ENCODE measurements at regions not wholly inside any gene's neighbourhood (a gene's known extent, or its start where the extent isn't known, plus 50 kb on each side); places are given as distances from the start of the nearest gene placed in this dataset.

GRCh38 chr5:74261421-74261820 is 379.1 kb downstream of the ENC1 start:
- Histone ChIP-seq H2AFZ (ENCODE audit: low read depth, low read length) (no peak overlapping the region), H3K9me3 (ENCODE audit: low read length) (no peaks in the 10 kb centered on the region), H3K79me2 (replicated peaks; ENCODE audit: insufficient read depth, low read length) (no peaks in the 10 kb centered on the region), H3K9me2 (ENCODE audit: insufficient read depth, low read length) (no peaks in the 10 kb centered on the region), H3K4me2 (ENCODE audit: low read length) (no peak overlapping the region), H3K4me3 (ENCODE audit: low read length) (no peak overlapping the region), H3K27me3 (ENCODE audit: insufficient read depth, low read depth, low read length) (no peaks in the 10 kb centered on the region), H4K20me1 (ENCODE audit: insufficient read depth) (no peaks in the 10 kb centered on the region), H3K36me3 (ENCODE audit: insufficient read depth, low read length) (no peaks in the 10 kb centered on the region), H3K9ac (ENCODE audit: low read length) (no peak overlapping the region), H3F3A (ENCODE audit: insufficient read depth, low read length, poor library complexity, severe bottlenecking) (no peaks in the 10 kb centered on the region), H3K27ac (ENCODE audit: low read length) (no peak overlapping the region)
- TF ChIP-seq, protein P1, sequence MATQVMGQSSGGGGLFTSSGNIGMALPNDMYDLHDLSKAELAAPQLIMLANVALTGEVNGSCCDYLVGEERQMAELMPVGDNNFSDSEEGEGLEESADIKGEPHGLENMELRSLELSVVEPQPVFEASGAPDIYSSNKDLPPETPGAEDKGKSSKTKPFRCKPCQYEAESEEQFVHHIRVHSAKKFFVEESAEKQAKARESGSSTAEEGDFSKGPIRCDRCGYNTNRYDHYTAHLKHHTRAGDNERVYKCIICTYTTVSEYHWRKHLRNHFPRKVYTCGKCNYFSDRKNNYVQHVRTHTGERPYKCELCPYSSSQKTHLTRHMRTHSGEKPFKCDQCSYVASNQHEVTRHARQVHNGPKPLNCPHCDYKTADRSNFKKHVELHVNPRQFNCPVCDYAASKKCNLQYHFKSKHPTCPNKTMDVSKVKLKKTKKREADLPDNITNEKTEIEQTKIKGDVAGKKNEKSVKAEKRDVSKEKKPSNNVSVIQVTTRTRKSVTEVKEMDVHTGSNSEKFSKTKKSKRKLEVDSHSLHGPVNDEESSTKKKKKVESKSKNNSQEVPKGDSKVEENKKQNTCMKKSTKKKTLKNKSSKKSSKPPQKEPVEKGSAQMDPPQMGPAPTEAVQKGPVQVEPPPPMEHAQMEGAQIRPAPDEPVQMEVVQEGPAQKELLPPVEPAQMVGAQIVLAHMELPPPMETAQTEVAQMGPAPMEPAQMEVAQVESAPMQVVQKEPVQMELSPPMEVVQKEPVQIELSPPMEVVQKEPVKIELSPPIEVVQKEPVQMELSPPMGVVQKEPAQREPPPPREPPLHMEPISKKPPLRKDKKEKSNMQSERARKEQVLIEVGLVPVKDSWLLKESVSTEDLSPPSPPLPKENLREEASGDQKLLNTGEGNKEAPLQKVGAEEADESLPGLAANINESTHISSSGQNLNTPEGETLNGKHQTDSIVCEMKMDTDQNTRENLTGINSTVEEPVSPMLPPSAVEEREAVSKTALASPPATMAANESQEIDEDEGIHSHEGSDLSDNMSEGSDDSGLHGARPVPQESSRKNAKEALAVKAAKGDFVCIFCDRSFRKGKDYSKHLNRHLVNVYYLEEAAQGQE (IDR thresholded peaks at IDR 0.05; ENCODE audit: borderline replicate concordance) = no peak
- TF ChIP-seq EZH2 (IDR thresholded peaks at IDR 0.05; ENCODE audit: borderline replicate concordance, insufficient read depth, low read length, poor library complexity, severe bottlenecking) (no peak), POLR2AphosphoS5 (IDR thresholded peaks at IDR 0.05) (no peak), TAF1 (IDR thresholded peaks at IDR 0.05; ENCODE audit: low read depth) (no peak), SMC3 (conservative IDR thresholded peaks at IDR 0.05; ENCODE audit: poor library complexity) (no peak), MXI1 (conservative IDR thresholded peaks at IDR 0.05; ENCODE audit: poor library complexity, severe bottlenecking) (no peak), RAD21 (conservative IDR thresholded peaks at IDR 0.05) (no peak), EP300 (conservative IDR thresholded peaks at IDR 0.05; ENCODE audit: poor library complexity, severe bottlenecking) (no peak)
- TF ChIP-seq, protein P2, sequence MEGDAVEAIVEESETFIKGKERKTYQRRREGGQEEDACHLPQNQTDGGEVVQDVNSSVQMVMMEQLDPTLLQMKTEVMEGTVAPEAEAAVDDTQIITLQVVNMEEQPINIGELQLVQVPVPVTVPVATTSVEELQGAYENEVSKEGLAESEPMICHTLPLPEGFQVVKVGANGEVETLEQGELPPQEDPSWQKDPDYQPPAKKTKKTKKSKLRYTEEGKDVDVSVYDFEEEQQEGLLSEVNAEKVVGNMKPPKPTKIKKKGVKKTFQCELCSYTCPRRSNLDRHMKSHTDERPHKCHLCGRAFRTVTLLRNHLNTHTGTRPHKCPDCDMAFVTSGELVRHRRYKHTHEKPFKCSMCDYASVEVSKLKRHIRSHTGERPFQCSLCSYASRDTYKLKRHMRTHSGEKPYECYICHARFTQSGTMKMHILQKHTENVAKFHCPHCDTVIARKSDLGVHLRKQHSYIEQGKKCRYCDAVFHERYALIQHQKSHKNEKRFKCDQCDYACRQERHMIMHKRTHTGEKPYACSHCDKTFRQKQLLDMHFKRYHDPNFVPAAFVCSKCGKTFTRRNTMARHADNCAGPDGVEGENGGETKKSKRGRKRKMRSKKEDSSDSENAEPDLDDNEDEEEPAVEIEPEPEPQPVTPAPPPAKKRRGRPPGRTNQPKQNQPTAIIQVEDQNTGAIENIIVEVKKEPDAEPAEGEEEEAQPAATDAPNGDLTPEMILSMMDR (IDR thresholded peaks at IDR 0.05; ENCODE audit: poor library complexity, severe bottlenecking) = no peak

- no peaks in the 10 kb centered on the region for H3K36me3 ChIP-seq (ENCODE audit: insufficient read depth, low read length)
- H3K4me3 ChIP-seq (ENCODE audit: low read length) = no peak overlapping the region
- no peaks in the 10 kb centered on the region for H3K79me2 ChIP-seq (replicated peaks; ENCODE audit: insufficient read depth, low read length)
- no peak overlapping the region for H3K9ac ChIP-seq (ENCODE audit: low read length)
- H2AFZ ChIP-seq (ENCODE audit: low read depth, low read length) = no peak overlapping the region
- H3K4me2 ChIP-seq (ENCODE audit: low read length) = no peak overlapping the region
- no peaks in the 10 kb centered on the region for H3K9me3 ChIP-seq (ENCODE audit: low read length)
- no peaks in the 10 kb centered on the region for H4K20me1 ChIP-seq (ENCODE audit: insufficient read depth)
- TF ChIP-seq TAF1 (IDR thresholded peaks at IDR 0.05; ENCODE audit: low read depth) (no peak), EZH2 (IDR thresholded peaks at IDR 0.05; ENCODE audit: borderline replicate concordance, insufficient read depth, low read length, poor library complexity, severe bottlenecking) (no peak), POLR2AphosphoS5 (IDR thresholded peaks at IDR 0.05) (no peak), MXI1 (conservative IDR thresholded peaks at IDR 0.05; ENCODE audit: poor library complexity, severe bottlenecking) (no peak), SMC3 (conservative IDR thresholded peaks at IDR 0.05; ENCODE audit: poor library complexity) (no peak), EP300 (conservative IDR thresholded peaks at IDR 0.05; ENCODE audit: poor library complexity, severe bottlenecking) (no peak), RAD21 (conservative IDR thresholded peaks at IDR 0.05) (no peak)
- TF ChIP-seq, protein P1 (IDR thresholded peaks at IDR 0.05; ENCODE audit: borderline replicate concordance) = no peak
- TF ChIP-seq, protein P2 (IDR thresholded peaks at IDR 0.05; ENCODE audit: poor library complexity, severe bottlenecking) = no peak
- H3F3A ChIP-seq (ENCODE audit: insufficient read depth, low read length, poor library complexity, severe bottlenecking) = no peaks in the 10 kb centered on the region
- H3K27me3 ChIP-seq (ENCODE audit: insufficient read depth, low read depth, low read length) = no peaks in the 10 kb centered on the region
- no peak overlapping the region for H3K27ac ChIP-seq (ENCODE audit: low read length)
- no peaks in the 10 kb centered on the region for H3K9me2 ChIP-seq (ENCODE audit: insufficient read depth, low read length)
Measured at GRCh38 chr5:74259572-74259971, 381.0 kb downstream of the ENC1 start.
